H1 (cell line): ENCODE measurements at regions not wholly inside any gene's neighbourhood (a gene's known extent, or its start where the extent isn't known, plus 50 kb on each side); places are given as distances from the start of the nearest gene placed in this dataset.

Experiments
- CTCF ChIA-PET: fragments of 300-600 bp; sonication (Branson Sonifier 250); formaldehyde crosslinking; loops from one replicate; lab custom pipeline; 2021; ENCODE audit not compliant: partially characterized antibody; lab: Charles Lee
- POLR2A ChIA-PET: fragments of 300-600 bp; sonication (Branson Sonifier 250); formaldehyde crosslinking; loops from one replicate; lab custom pipeline; 2021; ENCODE audit warnings: inconsistent platforms; ENCODE audit not compliant: partially characterized antibody; lab: Charles Lee
- DNase-seq, 2 experiments: peaks; one replicate each; pipeline versions ENCODE4 v3.0.0 to v3.0.0-alpha.2; 2010 to 2022; ENCODE audit warnings: low spot score in 2 of 2, low read depth in 1 of 2, mixed read lengths in 1 of 2
- FAIRE-seq: peaks from 2 replicates; lab custom pipeline; 2011; peaks lifted over from hg19 to GRCh38; lab: Jason Lieb, UNC
- H2AFZ ChIP-seq: 2 replicates; pipeline ENCODE4 v1.8.1; 2012; ENCODE audit warnings: low read length, inconsistent platforms
- H2AK5ac ChIP-seq: 2 replicates; pipeline ENCODE4 v1.6.1; 2013; ENCODE audit warnings: low read depth, low read length
- H2BK120ac ChIP-seq: replicated peaks from 2 replicates; pipeline ENCODE3; 2013; ENCODE audit warnings: low read depth, low read length, inconsistent platforms
- H2BK12ac ChIP-seq: 2 replicates; pipeline ENCODE4 v1.6.1; 2013; ENCODE audit warnings: low read depth, low read length
- H2BK15ac ChIP-seq: 2 replicates; pipeline ENCODE4 v1.6.1; 2013; ENCODE audit warnings: low read length
- H2BK20ac ChIP-seq: 2 replicates; pipeline ENCODE4 v1.6.1; 2013; ENCODE audit warnings: low read length
- H2BK5ac ChIP-seq: 2 replicates; pipeline ENCODE4 v1.6.1; 2013; ENCODE audit warnings: low read depth, low read length
- H3K14ac ChIP-seq: 2 replicates; pipeline ENCODE4 v1.6.1; 2013; ENCODE audit warnings: inconsistent platforms; ENCODE audit not compliant: insufficient read length
- H3K18ac ChIP-seq: 2 replicates; pipeline ENCODE4 v1.6.1; 2013; ENCODE audit warnings: low read length; ENCODE audit errors: extremely low read depth
- H3K23ac ChIP-seq: 2 replicates; pipeline ENCODE4 v1.6.1; 2013; ENCODE audit warnings: inconsistent platforms; ENCODE audit not compliant: insufficient read length
- H3K23me2 ChIP-seq: 2 replicates; pipeline ENCODE4 v1.6.1; 2013; ENCODE audit warnings: low read depth, low read length
- H3K27ac ChIP-seq: 2 replicates; pipeline ENCODE4 v1.6.1; 2011; ENCODE audit warnings: low read depth, low read length, inconsistent platforms
- H3K27me3 ChIP-seq, 4 experiments: replicated peaks in 1 of 4; 1 replicate in 1 of 4; 2 replicates in 3 of 4; pipeline versions ENCODE4 v1.6.1 to v1.8.1; 2011 to 2013; ENCODE audit warnings: low read length in 3 of 4, mild to moderate bottlenecking in 3 of 4, inconsistent platforms in 2 of 4, mixed read lengths in 2 of 4, moderate library complexity in 1 of 4; ENCODE audit not compliant: control insufficient read depth in 3 of 4, insufficient read depth in 3 of 4; ENCODE audit errors: extremely low read depth in 1 of 4
- H3K36me3 ChIP-seq, 4 experiments: 2 replicates each; pipeline versions ENCODE4 v1.6.1 to v1.8.1; 2011 to 2013; ENCODE audit warnings: mild to moderate bottlenecking in 4 of 4, low read length in 3 of 4, moderate library complexity in 2 of 4, control low read depth in 1 of 4, inconsistent platforms in 1 of 4; ENCODE audit not compliant: insufficient read depth in 4 of 4, control insufficient read depth in 2 of 4
- H3K4ac ChIP-seq: replicated peaks from 2 replicates; pipeline ENCODE3; 2013; ENCODE audit warnings: low read length, low read depth, mixed read lengths, inconsistent platforms; ENCODE audit not compliant: insufficient read length
- H3K4me1 ChIP-seq, 4 experiments: replicated peaks in 1 of 4; 1 replicate in 1 of 4; 2 replicates in 3 of 4; pipeline versions ENCODE4 v1.6.1 to v1.8.1; 2011 to 2013; ENCODE audit warnings: low read length in 3 of 4, inconsistent platforms in 2 of 4, mixed read lengths in 1 of 4; ENCODE audit not compliant: insufficient read depth in 4 of 4, control insufficient read depth in 3 of 4
- H3K4me2 ChIP-seq, 2 experiments: 2 replicates each; pipeline versions ENCODE4 v1.6.1 to v1.8.1; 2011 to 2013; ENCODE audit warnings: low read depth in 2 of 2, low read length in 2 of 2, control low read depth in 1 of 2, inconsistent platforms in 1 of 2, mild to moderate bottlenecking in 1 of 2; ENCODE audit not compliant: insufficient read depth in 1 of 2
- H3K4me3 ChIP-seq, 4 experiments: fragments of 200-600, 300-600 bp in 1 of 4; sonication (generic), shearing (Covaris generic), sonication (Bioruptor Twin) in 1 of 4; 2 replicates each; pipeline versions ENCODE4 v1.5.1 to v1.8.1; 2011 to 2016; ENCODE audit warnings: low read length in 4 of 4, low read depth in 3 of 4, control low read depth in 2 of 4, inconsistent platforms in 2 of 4, mild to moderate bottlenecking in 2 of 4, mixed read lengths in 1 of 4, moderate library complexity in 1 of 4; ENCODE audit not compliant: insufficient read depth in 2 of 4; ENCODE audit errors: extremely low read depth in 1 of 4
- H3K56ac ChIP-seq: replicated peaks from 2 replicates; pipeline ENCODE3; 2013; ENCODE audit warnings: low read depth, mild to moderate bottlenecking, mixed read lengths, low read length, inconsistent platforms; ENCODE audit not compliant: insufficient read length
- H3K79me1 ChIP-seq: 2 replicates; pipeline ENCODE4 v1.6.1; 2013; ENCODE audit warnings: low read depth, low read length, control low read depth
- H3K79me2 ChIP-seq, 2 experiments: 2 replicates each; pipeline versions ENCODE4 v1.6.1 to v1.8.1; 2012 to 2013; ENCODE audit warnings: low read length in 2 of 2, mild to moderate bottlenecking in 2 of 2, inconsistent platforms in 1 of 2; ENCODE audit not compliant: insufficient read depth in 2 of 2, control insufficient read depth in 1 of 2
- H3K9ac ChIP-seq, 4 experiments: replicated peaks in 1 of 4; 1 replicate in 1 of 4; 2 replicates in 3 of 4; pipeline versions ENCODE4 v1.6.1 to v1.8.1; 2011 to 2013; ENCODE audit warnings: low read depth in 3 of 4, low read length in 3 of 4, control low read depth in 2 of 4, mild to moderate bottlenecking in 2 of 4, moderate library complexity in 2 of 4, inconsistent platforms in 1 of 4; ENCODE audit errors: extremely low read depth in 1 of 4
- H3K9me3 ChIP-seq, 2 experiments: 2 replicates each; pipeline versions ENCODE4 v1.6.1 to v1.8.1; 2012 to 2013; ENCODE audit warnings: mild to moderate bottlenecking in 2 of 2, moderate library complexity in 2 of 2, control low read depth in 1 of 2, inconsistent platforms in 1 of 2, low read depth in 1 of 2, low read length in 1 of 2, mixed read lengths in 1 of 2; ENCODE audit not compliant: insufficient read depth in 2 of 2
- H4K20me1 ChIP-seq, 2 experiments: replicated peaks in 1 of 2; 2 replicates each; pipeline versions ENCODE3 to v1.8.1; 2011 to 2013; ENCODE audit warnings: inconsistent platforms in 2 of 2, low read length in 2 of 2, mild to moderate bottlenecking in 1 of 2; ENCODE audit not compliant: insufficient read depth in 2 of 2, control insufficient read depth in 1 of 2
- H4K5ac ChIP-seq: 2 replicates; pipeline ENCODE4 v1.6.1; 2013; ENCODE audit warnings: low read length, low read depth, mixed read lengths, inconsistent platforms; ENCODE audit not compliant: insufficient read length
- H4K8ac ChIP-seq: 2 replicates; pipeline ENCODE4 v1.8.0; 2013; ENCODE audit warnings: mild to moderate bottlenecking, moderate library complexity, low read length, inconsistent platforms; ENCODE audit not compliant: insufficient read depth; ENCODE audit errors: extremely low read depth
- H4K91ac ChIP-seq: replicated peaks from 2 replicates; pipeline ENCODE3; 2013; ENCODE audit warnings: low read length, mixed read lengths, inconsistent platforms; ENCODE audit not compliant: insufficient read length
- ATF3 ChIP-seq: IDR thresholded peaks from 2 replicates; pipeline ENCODE4 v1.6.1; 2011; ENCODE audit warnings: low read depth, mild to moderate bottlenecking, low read length; ENCODE audit not compliant: insufficient read depth
- CBX5 ChIP-seq: fragments of 300-800, 300-1000 bp; sonication (generic); IDR thresholded peaks from 2 replicates; pipeline ENCODE4 v1.7.1; 2016; ENCODE audit warnings: antibody characterized with exemption, low read length, low read depth
- CEBPB ChIP-seq: IDR thresholded peaks from 2 replicates; pipeline ENCODE4 v1.6.1; 2012; ENCODE audit warnings: low read depth, low read length
- CHD1 ChIP-seq: IDR thresholded peaks from 2 replicates; pipeline ENCODE4 v1.6.1; 2012; ENCODE audit warnings: low read depth, low read length, improper control_type of control experiment
- CHD2 ChIP-seq: IDR thresholded peaks from 2 replicates; pipeline ENCODE4 v1.6.1; 2012; ENCODE audit warnings: low read length, improper control_type of control experiment
- CTBP2 ChIP-seq: IDR thresholded peaks from 2 replicates; pipeline ENCODE4 v1.7.0; 2011; ENCODE audit warnings: borderline replicate concordance, mild to moderate bottlenecking, moderate library complexity, mixed read lengths, low read length; ENCODE audit not compliant: insufficient read depth, insufficient read length
- EP300 ChIP-seq, 2 experiments: IDR thresholded peaks; 1 replicate in 1 of 2; 2 replicates in 1 of 2; pipeline ENCODE4 v1.6.1; 2011 to 2012; ENCODE audit warnings: low read depth in 2 of 2, low read length in 2 of 2, mild to moderate bottlenecking in 2 of 2, borderline replicate concordance in 1 of 2, inconsistent platforms in 1 of 2, moderate library complexity in 1 of 2
- EZH2 ChIP-seq: fragments of 200-600 bp; sonication (generic); IDR thresholded peaks from 2 replicates; pipeline ENCODE4 v1.7.1; 2012; ENCODE audit warnings: low read depth, mild to moderate bottlenecking, moderate library complexity, low read length, inconsistent platforms; ENCODE audit not compliant: severe bottlenecking
- JUND ChIP-seq: IDR thresholded peaks from 2 replicates; pipeline ENCODE4 v1.6.1; 2011; ENCODE audit warnings: mild to moderate bottlenecking, improper control_type of control experiment, low read length
- NRF1 ChIP-seq: IDR thresholded peaks from 2 replicates; pipeline ENCODE4 v1.6.1; 2011; ENCODE audit warnings: mild to moderate bottlenecking, low read depth, low read length, improper control_type of control experiment
- PHF8 ChIP-seq: fragments of 200-600 bp; sonication (generic); conservative IDR thresholded peaks from 2 replicates; pipeline ENCODE4 v1.7.1; 2012; ENCODE audit warnings: low read depth, mild to moderate bottlenecking, inconsistent platforms, low read length, moderate library complexity
- POLR2A ChIP-seq, 2 experiments: IDR thresholded peaks; 1 replicate in 1 of 2; 2 replicates in 1 of 2; pipeline ENCODE4 v1.6.1; 2011; ENCODE audit warnings: low read depth in 2 of 2, low read length in 2 of 2, mild to moderate bottlenecking in 2 of 2; ENCODE audit errors: control extremely low read depth in 1 of 2
- RAD21 ChIP-seq, 2 experiments: IDR thresholded peaks in 1 of 2; conservative IDR thresholded peaks in 1 of 2; 2 replicates each; pipeline ENCODE4 v1.6.1; 2011; ENCODE audit warnings: low read depth in 2 of 2, low read length in 2 of 2, improper control_type of control experiment in 1 of 2, inconsistent platforms in 1 of 2, mild to moderate bottlenecking in 1 of 2, moderate library complexity in 1 of 2
- SP1 ChIP-seq: IDR thresholded peaks from 2 replicates; pipeline ENCODE4 v1.6.1; 2011; ENCODE audit warnings: low read depth, low read length
- TCF12 ChIP-seq: IDR thresholded peaks from 2 replicates; pipeline ENCODE4 v1.6.1; 2011; ENCODE audit warnings: low read depth, mild to moderate bottlenecking, low read length
- WGBS, 2 experiments: shearing (Covaris generic) in 1 of 2; methylation state at CpG; one replicate each; pipeline versions ENCODE4 v1.1.6 to v1.1.7; 2013 to 2015; ENCODE audit warnings: low lambda C conversion rate in 2 of 2, mixed read lengths in 2 of 2, inconsistent platforms in 1 of 2, low coverage in 1 of 2, missing lambda C conversion rate in 1 of 2; ENCODE audit not compliant: insufficient replicate concordance in 2 of 2, insufficient coverage in 1 of 2, insufficient read length in 1 of 2; ENCODE audit errors: extremely low coverage in 1 of 2, missing lambda C conversion rate in 1 of 2; 5-methylcytosine and 5-hydroxymethylcytosine counted together

- Histone ChIP-seq H3K4me2 (no peak overlapping the region), H2BK12ac (no peak overlapping the region), H3K36me3 (no peaks in the 10 kb centered on the region), H2BK15ac (no peak overlapping the region), H3K18ac (no peak overlapping the region), H3K23ac (no peak overlapping the region), H3K56ac (no peak overlapping the region), H3K27ac (no peak overlapping the region), H3K79me2 (no peaks in the 10 kb centered on the region), H2AFZ (no peak overlapping the region), H3K4ac (no peak overlapping the region), H3K79me1 (no peaks in the 10 kb centered on the region), H2BK20ac (no peak overlapping the region), H3K14ac (no peak overlapping the region), H3K27me3 (no peaks in the 10 kb centered on the region; a peak in 1 of 7 replicates), H4K20me1 (no peaks in the 10 kb centered on the region), H3K9me3 (no peaks in the 10 kb centered on the region), H2BK120ac (no peak overlapping the region), H4K8ac (no peak overlapping the region), H3K4me3 (no peak overlapping the region), H4K5ac (no peak overlapping the region), H3K4me1 (0 out of 7 replicates have a peak, but pooled peaks cover 0 to 2% (median 0%) of the 10 kb centered on the region in 4 experiments), H3K9ac (no peak overlapping the region), H2AK5ac (no peak overlapping the region), H2BK5ac (no peak overlapping the region), H3K23me2 (no peaks in the 10 kb centered on the region), H4K91ac (no peak overlapping the region)
- ChIA-PET POLR2A (no interaction called here), CTCF (interaction anchor here (0.6 to 4.2 kb wide), 3 partner anchors 11 to 230 kb away, joined by 3 to 29 read pairs (median 3); no protein-coding TSS in a partner anchor)
- FAIRE-seq (no peak), DNase-seq (no peak)
- WGBS, 2 experiments: 69% methylated on average over 1 of the region's 1 CpG; no CpG with 5 or more reads in 1 of the 2 experiments
- TF ChIP-seq CBX5 (no peak), ATF3 (no peak), NRF1 (no peak), TCF12 (no peak), JUND (no peak), CEBPB (no peak), EP300 (IDR thresholded peaks at IDR 0.05; ENCODE audit: borderline replicate concordance in 1 of 2, low read depth in 2 of 2, low read length in 2 of 2) (no peak), CTBP2 (no peak), CHD1 (no peak), RAD21 (IDR thresholded peaks at IDR 0.05 in 1 of 2, conservative IDR thresholded peaks at IDR 0.05 in 1 of 2; ENCODE audit: low read depth in 2 of 2, low read length in 2 of 2) (no peak), CHD2 (no peak), SP1 (no peak), POLR2A (IDR thresholded peaks at IDR 0.05; ENCODE audit: control extremely low read depth in 1 of 2, low read depth in 2 of 2, low read length in 2 of 2) (no peak), EZH2 (no peak), PHF8 (no peak)
Measured at GRCh38 chr3:139100821-139101220, 56.1 kb upstream of the PRR23C start.
